Chondrocyte (in vitro differentiated cells): ENCODE measurements at regions not wholly inside any gene's neighbourhood (a gene's known extent, or its start where the extent isn't known, plus 50 kb on each side); places are given as distances from the start of the nearest gene placed in this dataset.

Experiments
- DNase-seq: peaks from one replicate; pipeline ENCODE4 v3.0.0; 2021; ENCODE audit warnings: mixed read lengths, low spot score
- H3K27ac Mint-ChIP-seq: one replicate; pipeline ENCODE4 v1.8.0; 2021; ENCODE audit warnings: mild to moderate bottlenecking, moderate library complexity, mixed read lengths; ENCODE audit not compliant: unreplicated experiment
- H3K27me3 Mint-ChIP-seq: 2 replicates; pipeline ENCODE4 v1.8.0; 2021; ENCODE audit warnings: low read depth, mixed read lengths
- H3K36me3 Mint-ChIP-seq: 2 replicates; pipeline ENCODE4 v1.8.0; 2021; ENCODE audit warnings: low read depth, mixed read lengths
- H3K4me1 Mint-ChIP-seq: 2 replicates; pipeline ENCODE4 v1.8.0; 2021; ENCODE audit warnings: low read depth, mild to moderate bottlenecking, mixed read lengths
- H3K4me3 Mint-ChIP-seq: one replicate; pipeline ENCODE4 v1.8.0; 2021; ENCODE audit warnings: mild to moderate bottlenecking, moderate library complexity, mixed read lengths; ENCODE audit not compliant: unreplicated experiment
- H3K9me3 Mint-ChIP-seq: 2 replicates; pipeline ENCODE4 v1.8.0; 2021; ENCODE audit warnings: low read depth, mixed read lengths
- TF ChIP-seq, protein P1 (sequence below): fragments of 200-600 bp; sonication (generic); IDR thresholded peaks from 2 replicates; pipeline ENCODE4 v1.5.0; 2021; ENCODE audit warnings: antibody characterized with exemption, mild to moderate bottlenecking, moderate library complexity

DNA sequence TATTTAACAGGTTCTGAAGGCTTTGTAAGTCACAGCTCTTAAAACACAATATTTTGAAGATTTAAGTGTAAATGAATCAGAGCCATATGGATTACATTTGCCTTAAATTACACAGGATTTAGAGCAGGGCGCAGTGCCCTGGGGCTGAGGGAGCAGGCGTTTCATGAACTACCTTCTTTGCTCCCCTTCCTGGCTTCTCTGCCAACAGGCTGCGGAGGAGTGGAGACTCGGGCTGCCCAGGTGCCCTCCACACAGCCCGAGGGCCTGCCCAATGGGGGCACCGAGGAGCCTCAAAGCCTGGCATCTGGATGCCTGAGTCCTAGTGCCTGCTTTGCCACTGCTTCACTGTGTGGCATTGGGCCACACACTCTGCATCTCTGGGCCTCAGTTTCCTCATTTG is 90.6 kb upstream of the HAND1 start:
- Mint-ChIP-seq H3K4me1 (no peaks in the 10 kb centered on the region), H3K27ac (no peak overlapping the region), H3K4me3 (no peak overlapping the region), H3K36me3 (no peaks in the 10 kb centered on the region), H3K9me3 (no peaks in the 10 kb centered on the region), H3K27me3 (peaks cover 51% of the 10 kb centered on the region)
- TF ChIP-seq, protein P1, sequence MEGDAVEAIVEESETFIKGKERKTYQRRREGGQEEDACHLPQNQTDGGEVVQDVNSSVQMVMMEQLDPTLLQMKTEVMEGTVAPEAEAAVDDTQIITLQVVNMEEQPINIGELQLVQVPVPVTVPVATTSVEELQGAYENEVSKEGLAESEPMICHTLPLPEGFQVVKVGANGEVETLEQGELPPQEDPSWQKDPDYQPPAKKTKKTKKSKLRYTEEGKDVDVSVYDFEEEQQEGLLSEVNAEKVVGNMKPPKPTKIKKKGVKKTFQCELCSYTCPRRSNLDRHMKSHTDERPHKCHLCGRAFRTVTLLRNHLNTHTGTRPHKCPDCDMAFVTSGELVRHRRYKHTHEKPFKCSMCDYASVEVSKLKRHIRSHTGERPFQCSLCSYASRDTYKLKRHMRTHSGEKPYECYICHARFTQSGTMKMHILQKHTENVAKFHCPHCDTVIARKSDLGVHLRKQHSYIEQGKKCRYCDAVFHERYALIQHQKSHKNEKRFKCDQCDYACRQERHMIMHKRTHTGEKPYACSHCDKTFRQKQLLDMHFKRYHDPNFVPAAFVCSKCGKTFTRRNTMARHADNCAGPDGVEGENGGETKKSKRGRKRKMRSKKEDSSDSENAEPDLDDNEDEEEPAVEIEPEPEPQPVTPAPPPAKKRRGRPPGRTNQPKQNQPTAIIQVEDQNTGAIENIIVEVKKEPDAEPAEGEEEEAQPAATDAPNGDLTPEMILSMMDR = no peak
- DNase-seq = no peak

DNA sequence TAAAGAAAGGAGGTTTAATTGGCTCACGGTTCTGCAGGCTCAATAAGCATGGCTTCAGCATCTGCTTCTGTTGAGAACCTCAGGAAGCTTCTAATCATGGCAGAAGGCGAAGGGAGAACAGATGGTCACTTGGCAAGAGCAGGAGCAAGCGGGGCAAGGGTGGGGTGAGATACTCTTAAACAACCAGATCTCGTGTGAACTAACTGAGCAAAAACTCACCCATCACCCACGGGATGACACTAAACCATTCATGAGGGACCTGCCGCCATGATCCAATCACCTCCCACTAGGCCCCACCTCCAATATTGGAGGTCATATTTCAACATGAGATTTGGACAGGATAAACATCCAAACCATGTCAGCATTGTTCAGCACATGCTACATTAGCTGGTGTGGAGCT is 89.1 kb upstream of the HAND1 start:
- Mint-ChIP-seq H3K27me3 (peaks cover 48% of the 10 kb centered on the region), H3K9me3 (no peaks in the 10 kb centered on the region), H3K27ac (no peak overlapping the region), H3K4me3 (no peak overlapping the region), H3K36me3 (no peaks in the 10 kb centered on the region), H3K4me1 (no peaks in the 10 kb centered on the region)
- no peak for DNase-seq
- TF ChIP-seq, protein P1 = no peak

DNA sequence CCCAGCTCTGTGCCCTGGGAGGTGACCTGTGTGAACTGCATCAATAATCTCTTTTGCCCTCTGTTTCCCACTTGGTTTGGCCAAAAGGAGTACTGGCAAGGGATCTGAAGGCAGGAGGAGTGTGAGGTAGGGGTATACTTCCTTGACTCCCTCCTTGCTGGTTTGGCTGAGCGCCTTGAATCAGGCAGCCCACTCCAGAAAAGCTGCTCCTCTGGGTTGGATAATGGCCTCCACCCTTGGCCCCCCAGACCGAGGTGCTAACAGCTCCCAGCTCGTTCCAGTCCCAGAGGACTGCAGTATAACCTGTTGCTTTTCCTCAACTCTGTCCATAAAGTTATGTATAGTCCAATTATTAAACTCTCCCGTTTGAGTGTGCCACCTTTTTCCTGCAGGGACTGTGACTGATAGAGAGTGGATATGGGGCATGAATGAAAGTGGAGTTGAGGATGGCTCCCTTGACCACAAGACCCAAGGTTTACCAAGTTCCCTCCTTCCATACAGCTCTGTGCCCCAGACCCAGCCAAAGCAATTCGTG is 88.2 kb upstream of the HAND1 start:
- Mint-ChIP-seq H3K4me3 (no peak overlapping the region), H3K4me1 (no peaks in the 10 kb centered on the region), H3K27ac (no peak overlapping the region), H3K27me3 (peaks cover 39% of the 10 kb centered on the region), H3K36me3 (no peaks in the 10 kb centered on the region), H3K9me3 (no peaks in the 10 kb centered on the region)
- TF ChIP-seq, protein P1 = no peak
- no peak for DNase-seq

DNA sequence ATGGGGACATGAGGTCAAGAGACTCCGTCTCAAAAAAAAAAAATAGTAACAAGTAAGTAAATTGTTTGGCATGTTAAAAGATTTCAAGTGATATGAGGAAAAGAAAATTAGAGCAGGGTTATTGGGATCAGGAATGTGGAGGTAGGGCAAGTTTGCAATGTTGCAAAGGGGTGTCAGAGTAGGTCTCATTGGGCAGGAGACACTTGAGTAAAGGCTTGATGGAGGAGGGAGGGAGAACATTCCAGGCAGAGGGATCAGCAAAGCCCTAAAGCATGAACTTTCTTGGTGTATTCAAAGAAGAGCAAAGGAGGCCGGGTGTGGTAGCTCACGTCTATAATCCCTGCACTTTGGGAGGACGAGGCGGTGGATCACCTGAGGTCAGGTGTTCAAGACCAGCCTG is 87.1 kb upstream of the HAND1 start:
- TF ChIP-seq, protein P1 = no peak
- Mint-ChIP-seq H3K4me3 (no peak overlapping the region), H3K27ac (no peak overlapping the region), H3K27me3 (peaks cover 31% of the 10 kb centered on the region), H3K36me3 (no peaks in the 10 kb centered on the region), H3K4me1 (no peaks in the 10 kb centered on the region), H3K9me3 (no peaks in the 10 kb centered on the region)
- no peak for DNase-seq

DNA sequence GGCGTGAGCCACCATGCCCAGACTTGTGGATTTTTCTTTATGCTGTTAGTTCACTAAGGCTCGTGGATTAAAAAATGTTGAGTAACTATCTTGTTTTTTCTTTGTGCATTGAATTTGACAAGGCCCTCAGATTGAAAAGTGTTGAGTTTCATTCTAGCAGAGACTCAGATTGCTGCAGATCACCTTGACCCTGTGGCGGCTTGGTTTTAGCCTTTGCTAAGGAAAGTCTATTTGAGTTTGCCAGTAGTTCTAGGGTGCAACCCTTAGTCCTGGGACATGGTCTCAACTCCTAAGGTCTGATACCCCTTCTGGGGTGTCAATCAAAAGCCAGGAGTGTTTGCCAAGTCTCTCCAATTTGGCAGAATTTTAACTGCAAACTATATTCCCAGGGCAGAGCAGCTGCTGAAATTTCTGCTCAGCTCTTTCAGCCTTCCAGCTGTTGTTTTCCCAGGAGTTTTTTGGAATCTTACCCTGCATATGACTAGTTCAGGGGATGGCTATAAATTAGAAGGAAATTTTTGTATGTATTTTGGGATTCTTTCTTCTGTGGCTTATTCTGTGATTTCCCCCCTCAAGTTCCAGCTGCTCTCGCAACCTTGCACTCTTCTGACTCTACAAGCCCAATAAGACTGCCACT is 84.3 kb upstream of the HAND1 start:
- no peak for DNase-seq
- Mint-ChIP-seq H3K27me3 (peaks cover 44% of the 10 kb centered on the region), H3K9me3 (no peaks in the 10 kb centered on the region), H3K27ac (no peak overlapping the region), H3K4me1 (no peaks in the 10 kb centered on the region), H3K36me3 (no peaks in the 10 kb centered on the region), H3K4me3 (no peak overlapping the region)
- TF ChIP-seq, protein P1 = no peak
